ENCODE measurements at regions not wholly inside any gene's neighbourhood (a gene's known extent, or its start where the extent isn't known, plus 50 kb on each side); places are given as distances from the start of the nearest gene placed in this dataset.
"Not testable (repeated sequence)": the region's sequence is repeated elsewhere in the genome, so short reads cannot be mapped to it uniquely, and the experiment has no call there.

GRCh38 chr5:101316401-101316800 is 413.3 kb upstream of the ST8SIA4 start:
- DNase-seq = not testable (repeated sequence)

GRCh38 chr5:101306391-101307137 is 403.5 kb upstream of the ST8SIA4 start:
- peak; percentile 65 for DNase-seq

GRCh38 chr5:101296477-101296876 is 393.4 kb upstream of the ST8SIA4 start:
- no peak for DNase-seq

GRCh38 chr5:101292199-101292598 is 389.1 kb upstream of the ST8SIA4 start:
- DNase-seq = no peak

DNA sequence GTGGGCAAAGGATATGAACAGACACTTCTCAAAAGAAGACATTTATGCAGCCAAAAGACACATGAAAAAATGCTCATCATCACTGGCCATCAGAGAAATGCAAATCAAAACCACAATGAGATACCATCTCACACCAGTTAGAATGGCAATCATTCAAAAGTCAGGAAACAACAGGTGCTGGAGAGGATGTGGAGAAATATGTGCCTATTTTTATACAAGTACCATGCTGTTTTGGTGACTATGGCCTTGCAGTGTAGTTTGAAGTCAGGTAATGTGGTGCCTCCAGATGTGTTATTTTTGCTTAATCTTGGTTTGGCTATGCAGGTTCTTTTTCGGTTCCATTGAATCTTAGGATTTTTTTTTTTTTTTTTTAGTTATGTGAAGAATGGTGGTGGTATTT is 387.7 kb upstream of the ST8SIA4 start:
- not testable (repeated sequence) for DNase-seq

GRCh38 chr5:101288633-101289032 is 385.6 kb upstream of the ST8SIA4 start:
- no peak for DNase-seq

- DNase-seq = no peak
Measured at GRCh38 chr5:101284736-101285375, 381.8 kb upstream of the ST8SIA4 start.

GRCh38 chr5:101283938-101284337 is 380.9 kb upstream of the ST8SIA4 start:
- DNase-seq = not testable (repeated sequence)

- DNase-seq = no peak
Measured at GRCh38 chr5:101278917-101279316, 375.8 kb upstream of the ST8SIA4 start.

DNA sequence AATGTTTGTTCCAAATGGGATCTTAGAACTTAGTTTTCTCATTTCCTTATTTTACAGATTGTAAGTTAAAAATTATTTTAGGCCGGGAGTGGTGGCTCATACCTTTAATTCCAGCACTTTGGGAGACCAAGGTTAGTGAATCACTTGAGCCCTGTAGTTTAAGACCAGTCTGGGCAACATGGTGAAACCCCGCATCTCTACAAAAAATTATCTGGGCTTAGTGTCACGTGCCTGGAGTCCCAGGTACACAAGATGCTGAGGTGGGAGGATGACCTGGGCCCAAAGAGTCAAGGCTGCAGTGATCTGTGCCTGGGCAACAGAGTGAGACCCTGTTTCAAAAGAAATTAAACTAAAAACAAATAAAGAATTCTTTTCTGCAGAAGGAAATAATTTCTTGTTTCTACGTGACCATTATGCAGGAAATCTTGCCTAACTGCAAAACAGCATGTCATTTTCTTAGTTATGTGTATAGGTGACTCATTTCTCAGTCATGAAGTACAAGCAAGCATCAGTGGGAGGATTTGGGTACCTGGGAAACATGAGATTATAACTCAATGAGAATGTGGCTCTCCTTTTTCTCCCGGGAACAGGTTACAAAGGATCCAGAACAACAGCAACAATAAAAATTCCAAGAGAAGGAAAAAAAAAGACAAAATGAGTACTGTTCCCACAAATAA is 375.1 kb upstream of the ST8SIA4 start:
- DNase-seq = no peak

DNA sequence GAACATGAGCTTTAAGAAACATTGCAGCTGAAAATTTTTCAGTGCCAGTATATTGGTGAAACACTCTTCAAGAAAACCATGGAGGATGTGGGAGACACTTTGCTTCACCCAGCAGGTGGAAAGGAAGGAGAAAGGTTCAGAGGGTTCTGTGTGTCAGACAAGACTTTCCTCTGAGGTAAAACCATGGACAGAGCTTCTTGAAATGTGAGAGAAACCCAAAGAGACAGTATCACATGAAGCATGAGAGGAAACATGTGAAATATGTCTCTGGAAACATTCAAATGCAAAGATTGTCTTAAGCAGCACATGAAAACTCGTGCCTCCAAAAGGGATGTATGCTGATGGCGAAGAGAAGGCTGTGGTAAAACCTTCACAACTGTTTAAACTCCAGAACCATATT is 368.9 kb upstream of the ST8SIA4 start:
- DNase-seq = no peak

DNA sequence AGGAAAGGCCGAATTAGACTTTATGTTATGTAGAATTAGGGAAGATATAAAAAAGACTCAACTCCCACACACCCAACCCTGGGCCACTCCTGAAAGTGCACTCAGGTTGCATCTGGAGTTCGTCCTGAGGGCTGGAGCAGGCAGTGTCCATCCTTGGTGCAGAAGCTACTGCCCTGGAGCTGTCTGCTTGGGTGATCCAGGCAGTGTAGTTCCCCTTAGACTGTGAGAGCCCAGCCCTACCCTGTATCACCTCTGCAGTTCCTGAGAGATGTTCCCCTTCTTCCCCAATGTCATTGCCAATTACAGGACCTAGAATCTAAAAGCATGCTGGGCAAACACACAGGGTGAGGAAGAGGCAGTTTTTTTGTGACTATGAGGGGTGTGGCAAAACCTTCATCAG is 368.3 kb upstream of the ST8SIA4 start:
- no peak for DNase-seq

- no peak for DNase-seq
Measured at GRCh38 chr5:101260857-101261256, 357.8 kb upstream of the ST8SIA4 start.

DNA sequence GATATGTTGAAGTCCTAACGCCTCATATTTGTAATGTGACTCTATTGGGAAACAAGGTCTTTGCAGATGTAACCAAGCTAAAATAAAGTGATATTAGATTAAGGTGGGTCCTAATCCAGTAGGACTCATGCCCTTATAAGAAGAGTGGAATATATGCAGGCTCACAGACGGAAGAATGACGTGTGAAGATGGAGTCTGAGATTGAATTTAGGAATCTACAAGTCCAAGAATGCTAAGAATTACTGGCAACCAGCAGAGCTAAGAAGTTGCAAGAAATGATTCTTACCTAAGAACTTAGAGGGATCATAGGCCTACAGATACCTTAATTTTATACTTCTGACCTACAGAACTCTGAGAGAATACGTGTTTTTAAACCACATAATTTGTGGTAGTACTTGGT is 350.0 kb upstream of the ST8SIA4 start:
- DNase-seq = no peak

GRCh38 chr5:101244621-101245020 is 341.5 kb upstream of the ST8SIA4 start:
- no peak for DNase-seq

DNA sequence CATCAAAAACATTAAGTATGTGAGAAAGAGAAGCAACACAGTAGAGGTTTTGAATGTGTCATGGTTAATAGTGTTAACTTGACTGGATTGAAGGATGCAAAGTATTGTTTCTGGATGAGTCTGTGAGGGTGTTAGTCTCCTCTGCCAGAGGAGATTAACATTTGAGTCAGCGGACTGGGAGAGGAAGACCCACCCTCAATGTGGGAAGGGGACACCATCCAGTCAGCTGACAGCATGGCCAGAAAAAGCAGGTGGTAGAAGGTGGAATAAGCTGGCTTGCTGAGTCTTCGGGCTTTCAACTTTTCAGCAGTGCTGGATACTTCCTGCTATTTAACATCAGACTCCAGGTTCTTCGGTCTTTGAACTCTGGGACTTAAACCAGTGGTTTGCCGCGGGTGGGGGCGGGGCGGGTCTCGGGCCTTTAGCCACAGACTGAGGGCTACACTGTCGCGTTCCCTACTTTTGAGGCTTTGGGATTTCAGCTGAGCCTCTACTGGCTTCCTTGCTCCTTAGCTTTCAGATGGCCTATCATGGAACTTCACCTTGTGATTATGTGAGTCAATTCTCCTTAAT is 309.9 kb upstream of the ST8SIA4 start:
- no peak for DNase-seq

DNA sequence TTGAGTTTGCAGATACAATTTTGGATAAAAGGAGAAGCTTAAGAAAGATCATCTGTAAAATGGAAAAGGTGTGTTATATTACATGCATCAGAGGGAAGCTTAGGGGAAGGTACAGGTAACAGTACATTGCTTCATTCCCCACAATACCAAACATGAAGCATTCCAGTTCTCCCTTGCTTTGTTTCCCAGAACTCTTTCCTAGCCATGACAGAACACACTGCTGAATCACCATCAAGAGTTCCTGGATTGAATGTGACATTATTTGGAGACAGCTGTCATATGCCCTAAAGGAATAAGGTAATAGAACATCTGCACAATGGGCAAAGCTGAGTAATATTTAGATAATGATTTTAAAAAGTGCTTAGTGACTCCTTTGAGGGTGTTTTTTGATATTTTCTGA is 303.5 kb upstream of the ST8SIA4 start:
- DNase-seq = no peak

DNA sequence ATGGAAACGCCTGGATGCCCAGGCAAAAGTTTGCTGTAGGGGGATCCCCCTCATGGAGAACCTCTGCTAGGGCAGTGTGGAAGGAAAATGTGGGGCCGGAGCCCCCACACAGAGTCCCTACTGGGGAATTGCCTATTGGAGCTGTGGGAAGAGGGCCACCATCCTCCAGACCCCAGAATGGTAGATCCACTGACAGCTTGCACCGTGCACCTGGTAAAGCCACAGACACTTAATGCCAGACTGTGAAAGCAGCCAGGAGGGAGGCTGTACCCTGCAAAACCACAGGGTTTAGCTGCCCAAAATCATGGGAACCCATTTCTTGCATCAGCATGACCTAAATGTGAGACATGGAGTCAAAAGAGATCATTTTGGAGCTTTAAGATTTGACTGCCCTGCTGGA is 302.0 kb upstream of the ST8SIA4 start:
- DNase-seq = not testable (repeated sequence)

- DNase-seq = not testable (repeated sequence)
Measured at GRCh38 chr5:101180365-101180764, 277.3 kb upstream of the ST8SIA4 start.

- no peak for DNase-seq
Measured at GRCh38 chr5:101176605-101177004, 273.5 kb upstream of the ST8SIA4 start.

- DNase-seq = no peak
Measured at GRCh38 chr5:101174981-101175380, 271.9 kb upstream of the ST8SIA4 start.

DNA sequence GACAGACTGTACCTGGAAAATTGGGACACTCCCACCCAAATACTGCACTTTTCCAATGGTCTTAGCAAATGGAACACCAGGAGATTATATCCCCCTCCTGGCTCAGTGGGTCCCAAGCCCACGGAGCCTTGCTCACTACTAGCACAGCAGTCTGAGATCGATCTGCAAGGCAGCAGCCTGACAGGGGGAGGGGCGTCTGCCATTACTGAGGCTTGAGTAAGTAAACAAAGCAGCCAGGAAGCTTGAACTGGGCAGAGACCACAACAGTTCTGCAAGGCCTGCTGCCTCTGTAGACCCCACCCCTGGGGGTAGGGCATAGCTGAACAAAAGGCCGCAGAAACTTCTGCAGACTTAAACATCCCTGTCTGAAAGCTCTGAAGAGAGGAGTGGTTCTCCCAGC is 260.0 kb upstream of the ST8SIA4 start:
- no peak for DNase-seq

DNA sequence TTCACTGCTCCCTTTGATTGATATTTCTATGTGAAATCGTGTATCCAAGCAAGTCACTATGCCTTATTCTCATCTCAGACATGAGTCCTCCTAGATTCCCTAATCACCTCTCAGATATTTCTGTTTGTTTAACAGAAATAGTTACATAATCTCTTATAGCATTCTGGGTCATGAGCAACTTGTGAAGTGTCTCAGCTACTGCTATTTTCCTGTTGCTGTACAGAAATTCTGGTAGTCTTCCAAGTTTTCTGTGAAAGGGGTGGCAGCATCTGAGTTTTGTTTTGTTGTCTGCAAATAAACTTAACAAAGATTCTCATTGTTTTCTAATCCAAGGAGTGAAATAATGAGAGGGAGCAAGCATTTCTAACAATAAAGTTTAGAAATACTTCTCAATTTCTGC is 256.9 kb upstream of the ST8SIA4 start:
- no peak for DNase-seq

- DNase-seq = no peak
Measured at GRCh38 chr5:101159006-101159405, 255.9 kb upstream of the ST8SIA4 start.
